Astrocyte (in vitro differentiated cells and primary cell): ENCODE measurements at regions not wholly inside any gene's neighbourhood (a gene's known extent, or its start where the extent isn't known, plus 50 kb on each side); places are given as distances from the start of the nearest gene placed in this dataset.

ENCODE experiments used
- DNase-seq: peaks from one replicate; pipeline ENCODE4 v3.0.0-alpha.2; 2010; ENCODE audit warnings: low read depth
- FAIRE-seq: peaks from 2 replicates; lab custom pipeline; 2011; peaks lifted over from hg19 to GRCh38; lab: Jason Lieb, UNC
- H2AFZ ChIP-seq: 2 replicates; pipeline ENCODE4 v1.6.0; 2012; ENCODE audit warnings: low read depth, low read length, inconsistent platforms
- H3K27ac ChIP-seq: 2 replicates; pipeline ENCODE4 v1.5.1; 2011; ENCODE audit warnings: low read depth, low read length, inconsistent platforms
- H3K27me3 ChIP-seq: 2 replicates; pipeline ENCODE4 v1.6.0; 2011; ENCODE audit warnings: low read length, inconsistent platforms; ENCODE audit not compliant: insufficient read depth
- H3K36me3 ChIP-seq: 2 replicates; pipeline ENCODE4 v1.5.1; 2011; ENCODE audit warnings: low read length, inconsistent platforms; ENCODE audit not compliant: insufficient read depth
- H3K4me1 ChIP-seq: 2 replicates; pipeline ENCODE4 v1.5.1; 2011; ENCODE audit warnings: low read length, inconsistent platforms; ENCODE audit not compliant: insufficient read depth
- H3K4me2 ChIP-seq: 2 replicates; pipeline ENCODE4 v1.6.0; 2012; ENCODE audit warnings: low read length, inconsistent platforms
- H3K4me3 ChIP-seq: 2 replicates; pipeline ENCODE4 v1.5.1; 2011; ENCODE audit warnings: low read depth, mild to moderate bottlenecking, low read length, inconsistent platforms; ENCODE audit not compliant: insufficient read depth
- H3K79me2 ChIP-seq: 2 replicates; pipeline ENCODE4 v1.6.0; 2012; ENCODE audit warnings: mild to moderate bottlenecking, low read length, inconsistent platforms; ENCODE audit not compliant: insufficient read depth
- H3K9ac ChIP-seq: 2 replicates; pipeline ENCODE4 v1.6.0; 2012; ENCODE audit warnings: mild to moderate bottlenecking, low read length, inconsistent platforms
- H3K9me3 ChIP-seq: 2 replicates; pipeline ENCODE4 v1.5.1; 2012; ENCODE audit warnings: low read depth, mild to moderate bottlenecking, low read length, inconsistent platforms; ENCODE audit not compliant: insufficient read depth
- H4K20me1 ChIP-seq: 2 replicates; pipeline ENCODE4 v1.6.0; 2012; ENCODE audit warnings: low read length, inconsistent platforms; ENCODE audit not compliant: insufficient read depth
- H3K27ac Mint-ChIP-seq: one replicate; pipeline ENCODE4 v1.8.0; 2021; ENCODE audit warnings: mild to moderate bottlenecking, mixed read lengths; ENCODE audit not compliant: unreplicated experiment
- H3K27me3 Mint-ChIP-seq: one replicate; pipeline ENCODE4 v1.8.0; 2021; ENCODE audit warnings: low read depth, mixed read lengths; ENCODE audit not compliant: unreplicated experiment
- H3K36me3 Mint-ChIP-seq: one replicate; pipeline ENCODE4 v1.8.0; 2021; ENCODE audit warnings: low read depth, mixed read lengths; ENCODE audit not compliant: unreplicated experiment
- H3K4me1 Mint-ChIP-seq: one replicate; pipeline ENCODE4 v1.8.0; 2021; ENCODE audit warnings: low read depth, mixed read lengths; ENCODE audit not compliant: unreplicated experiment
- H3K4me3 Mint-ChIP-seq: one replicate; pipeline ENCODE4 v1.8.0; 2021; ENCODE audit warnings: mild to moderate bottlenecking, moderate library complexity, mixed read lengths; ENCODE audit not compliant: unreplicated experiment
- H3K9me3 Mint-ChIP-seq: one replicate; pipeline ENCODE4 v1.8.0; 2021; ENCODE audit warnings: mild to moderate bottlenecking, mixed read lengths; ENCODE audit not compliant: unreplicated experiment
- CTCF ChIP-seq: IDR thresholded peaks from 2 replicates; pipeline ENCODE4 v1.5.1; 2011; ENCODE audit warnings: low read depth, mild to moderate bottlenecking, inconsistent platforms, low read length, moderate library complexity; ENCODE audit not compliant: insufficient read depth
- EZH2 ChIP-seq: IDR thresholded peaks from 2 replicates; pipeline ENCODE4 v1.6.1; 2012; ENCODE audit warnings: mild to moderate bottlenecking, low read length, inconsistent platforms; ENCODE audit not compliant: insufficient read depth

DNA sequence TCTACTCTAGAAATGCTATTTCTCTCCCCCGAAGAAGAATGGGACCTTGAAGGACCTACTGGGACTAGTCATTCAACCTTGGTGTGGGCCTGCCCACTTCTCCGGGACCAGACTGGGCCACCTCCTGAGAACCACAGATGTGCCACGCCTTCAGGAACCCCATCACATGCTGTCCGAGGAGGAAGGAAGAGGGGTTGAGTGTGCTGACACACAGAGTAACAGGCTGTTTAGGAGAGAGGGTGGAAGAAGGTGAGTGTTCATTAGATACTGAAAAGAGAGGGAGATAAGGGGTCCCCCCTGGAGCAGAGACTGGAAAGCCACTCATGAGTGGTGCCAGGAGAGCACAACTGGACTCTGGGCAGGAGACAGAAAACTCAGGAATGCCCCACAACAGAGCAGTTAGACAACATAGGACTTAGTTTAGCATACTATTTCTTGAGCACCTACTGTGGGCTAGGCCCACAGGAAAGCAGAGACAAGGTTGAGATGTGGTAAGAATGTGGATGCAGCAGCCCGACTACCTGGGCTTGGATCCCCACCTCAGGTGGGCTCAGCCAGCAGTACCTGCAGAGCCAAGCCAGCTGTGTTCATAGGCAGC, 286.4 kb upstream of the NCKAP5 start:
- Mint-ChIP-seq H3K27me3 (peaks cover 12% of the 10 kb centered on the region), H3K27ac (no peak overlapping the region), H3K4me3 (no peak overlapping the region), H3K9me3 (peaks cover 12% of the 10 kb centered on the region), H3K4me1 (no peaks in the 10 kb centered on the region), H3K36me3 (peaks cover 10% of the 10 kb centered on the region)
- DNase-seq (no peak), FAIRE-seq (no peak)
- H3K36me3 ChIP-seq = no peaks in the 10 kb centered on the region
- H3K4me2 ChIP-seq = no peak overlapping the region
- TF ChIP-seq EZH2 = no peak
- TF ChIP-seq CTCF = no peak
- no peak overlapping the region for H3K27ac ChIP-seq
- no peak overlapping the region for H3K9ac ChIP-seq
- H3K4me3 ChIP-seq = no peak overlapping the region
- H2AFZ ChIP-seq = no peak overlapping the region
- no peaks in the 10 kb centered on the region for H3K79me2 ChIP-seq
- H3K9me3 ChIP-seq = no peaks in the 10 kb centered on the region
- no peaks in the 10 kb centered on the region for H3K4me1 ChIP-seq
- no peaks in the 10 kb centered on the region for H4K20me1 ChIP-seq
- H3K27me3 ChIP-seq = no peaks in the 10 kb centered on the region

- H3K9me3 ChIP-seq = no peaks in the 10 kb centered on the region
- Mint-ChIP-seq H3K4me3 (no peak overlapping the region), H3K36me3 (peaks cover 10% of the 10 kb centered on the region), H3K4me1 (no peaks in the 10 kb centered on the region), H3K27me3 (peaks cover 16% of the 10 kb centered on the region), H3K9me3 (peaks cover 12% of the 10 kb centered on the region), H3K27ac (no peak overlapping the region)
- H3K79me2 ChIP-seq = no peaks in the 10 kb centered on the region
- no peak for FAIRE-seq
- H3K9ac ChIP-seq = no peak overlapping the region
- H3K4me2 ChIP-seq = no peak overlapping the region
- H3K4me1 ChIP-seq = no peaks in the 10 kb centered on the region
- DNase-seq = no peak
- H3K36me3 ChIP-seq = no peaks in the 10 kb centered on the region
- no peak for TF ChIP-seq EZH2
- no peak for TF ChIP-seq CTCF
- H3K27me3 ChIP-seq = no peaks in the 10 kb centered on the region
- no peak overlapping the region for H3K4me3 ChIP-seq
- no peak overlapping the region for H3K27ac ChIP-seq
- no peak overlapping the region for H2AFZ ChIP-seq
- no peaks in the 10 kb centered on the region for H4K20me1 ChIP-seq
Measured at GRCh38 chr2:133855526-133855925, 287.3 kb upstream of the NCKAP5 start.

DNA sequence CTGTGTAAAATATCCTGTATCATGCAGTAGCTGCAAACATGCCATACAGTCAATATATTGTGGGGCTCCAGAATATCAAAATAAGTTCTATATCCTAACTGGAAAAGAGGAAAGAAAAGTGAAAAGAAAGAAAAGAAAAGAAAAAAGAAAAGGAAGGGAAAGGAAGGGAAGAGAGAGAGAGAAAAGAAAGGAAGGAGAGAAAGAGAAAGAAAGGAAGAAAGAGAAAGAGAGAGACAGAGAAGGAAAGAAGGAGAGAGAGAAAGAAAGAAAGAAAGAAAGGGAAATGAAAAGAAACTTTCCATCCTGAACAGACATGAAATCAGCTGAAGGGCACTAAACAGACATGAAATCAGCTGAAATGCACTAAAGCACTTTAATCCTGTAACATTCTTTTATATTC, 288.4 kb upstream of the NCKAP5 start:
- Mint-ChIP-seq H3K27ac (no peak overlapping the region), H3K4me3 (no peak overlapping the region), H3K36me3 (peaks cover 10% of the 10 kb centered on the region), H3K4me1 (no peaks in the 10 kb centered on the region), H3K27me3 (peaks cover 16% of the 10 kb centered on the region), H3K9me3 (peaks cover 14% of the 10 kb centered on the region)
- no peak overlapping the region for H3K4me3 ChIP-seq
- no peaks in the 10 kb centered on the region for H3K27me3 ChIP-seq
- FAIRE-seq (no peak), DNase-seq (no peak)
- no peaks in the 10 kb centered on the region for H3K79me2 ChIP-seq
- H3K9ac ChIP-seq = no peak overlapping the region
- no peaks in the 10 kb centered on the region for H4K20me1 ChIP-seq
- H3K27ac ChIP-seq = no peak overlapping the region
- H3K9me3 ChIP-seq = no peaks in the 10 kb centered on the region
- TF ChIP-seq EZH2 (no peak), CTCF (no peak)
- H3K4me2 ChIP-seq = no peak overlapping the region
- H3K4me1 ChIP-seq = no peaks in the 10 kb centered on the region
- no peak overlapping the region for H2AFZ ChIP-seq
- H3K36me3 ChIP-seq = no peaks in the 10 kb centered on the region
